Neural progenitor cell (in vitro differentiated cells): ENCODE measurements at regions not wholly inside any gene's neighbourhood (a gene's known extent, or its start where the extent isn't known, plus 50 kb on each side); places are given as distances from the start of the nearest gene placed in this dataset.

Source experiments
- EZH2 ChIP-seq: fragments of 200-600 bp; sonication (generic); IDR thresholded peaks from 2 replicates; pipeline ENCODE4 v1.6.1; 2017; ENCODE audit warnings: antibody characterized with exemption, mild to moderate bottlenecking, moderate library complexity
- EZH2phosphoT487 ChIP-seq: fragments of 200-600 bp; sonication (generic); IDR thresholded peaks from 2 replicates; pipeline ENCODE4 v1.6.1; 2017; ENCODE audit warnings: antibody characterized with exemption
- TF ChIP-seq, protein P1 (sequence below): fragments of 200-600 bp; sonication (generic); IDR thresholded peaks from 2 replicates; pipeline ENCODE4 v1.5.1; 2017; ENCODE audit warnings: antibody characterized with exemption, mild to moderate bottlenecking

DNA sequence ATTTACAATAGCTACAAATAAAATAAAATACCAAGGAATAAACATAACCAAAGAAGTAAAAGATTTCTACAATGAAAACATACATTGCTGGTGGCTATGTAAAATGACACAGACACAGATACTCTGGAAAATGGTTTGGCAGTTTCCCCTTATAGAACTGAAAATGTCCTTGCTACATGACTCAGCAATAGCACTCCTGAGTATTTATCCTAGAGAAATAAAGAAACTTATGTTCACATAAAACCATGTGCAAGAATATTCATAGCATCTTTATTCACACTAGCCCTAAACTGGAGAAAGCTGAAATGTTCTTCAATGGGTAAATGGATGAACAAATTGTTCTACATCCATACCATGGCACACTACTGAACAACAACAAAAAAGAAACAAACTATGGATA is 100.2 kb upstream of the RFC3 start:
- TF ChIP-seq, protein P1, sequence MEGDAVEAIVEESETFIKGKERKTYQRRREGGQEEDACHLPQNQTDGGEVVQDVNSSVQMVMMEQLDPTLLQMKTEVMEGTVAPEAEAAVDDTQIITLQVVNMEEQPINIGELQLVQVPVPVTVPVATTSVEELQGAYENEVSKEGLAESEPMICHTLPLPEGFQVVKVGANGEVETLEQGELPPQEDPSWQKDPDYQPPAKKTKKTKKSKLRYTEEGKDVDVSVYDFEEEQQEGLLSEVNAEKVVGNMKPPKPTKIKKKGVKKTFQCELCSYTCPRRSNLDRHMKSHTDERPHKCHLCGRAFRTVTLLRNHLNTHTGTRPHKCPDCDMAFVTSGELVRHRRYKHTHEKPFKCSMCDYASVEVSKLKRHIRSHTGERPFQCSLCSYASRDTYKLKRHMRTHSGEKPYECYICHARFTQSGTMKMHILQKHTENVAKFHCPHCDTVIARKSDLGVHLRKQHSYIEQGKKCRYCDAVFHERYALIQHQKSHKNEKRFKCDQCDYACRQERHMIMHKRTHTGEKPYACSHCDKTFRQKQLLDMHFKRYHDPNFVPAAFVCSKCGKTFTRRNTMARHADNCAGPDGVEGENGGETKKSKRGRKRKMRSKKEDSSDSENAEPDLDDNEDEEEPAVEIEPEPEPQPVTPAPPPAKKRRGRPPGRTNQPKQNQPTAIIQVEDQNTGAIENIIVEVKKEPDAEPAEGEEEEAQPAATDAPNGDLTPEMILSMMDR = no peak
- no peak for TF ChIP-seq EZH2
- no peak for TF ChIP-seq EZH2phosphoT487
